HK-2 (cell line): ENCODE measurements at regions not wholly inside any gene's neighbourhood (a gene's known extent, or its start where the extent isn't known, plus 50 kb on each side); places are given as distances from the start of the nearest gene placed in this dataset.
"Not testable (repeated sequence)": the region's sequence is repeated elsewhere in the genome, so short reads cannot be mapped to it uniquely, and the experiment has no call there.

Source experiments
- DNase-seq: peaks from one replicate; pipeline ENCODE4 v3.0.0-alpha.2; 2018; ENCODE audit not compliant: unreplicated experiment

DNA sequence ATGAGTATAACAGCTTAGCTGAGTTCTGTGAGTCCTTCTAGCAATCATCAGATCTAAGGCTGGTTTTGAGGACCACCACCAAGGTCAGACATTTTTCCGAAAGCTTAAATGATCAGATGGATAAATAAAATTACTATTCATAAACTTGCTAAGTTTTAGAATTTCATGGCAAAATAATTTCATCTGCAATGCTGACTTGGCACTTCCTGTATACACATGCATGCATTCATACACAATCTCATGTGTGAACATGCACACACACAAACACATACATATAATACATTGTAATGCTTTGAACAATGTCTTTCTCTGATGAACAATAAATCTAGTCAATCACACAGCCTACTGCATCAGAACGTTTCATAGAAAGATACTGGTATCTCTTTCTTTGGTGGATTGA, 1068.3 kb downstream of the HACE1 start:
- DNase-seq = no peak

GRCh38 chr6:103784117-103784516, 1075.6 kb downstream of the HACE1 start:
- DNase-seq = no peak

GRCh38 chr6:103783329-103783728, 1076.4 kb downstream of the HACE1 start:
- DNase-seq = no peak

GRCh38 chr6:103769431-103769830, 1090.3 kb downstream of the HACE1 start:
- DNase-seq = no peak

GRCh38 chr6:103750603-103751002, 1109.1 kb downstream of the HACE1 start:
- DNase-seq = no peak

- no peak for DNase-seq
Measured at GRCh38 chr6:103734016-103734415, 1125.7 kb downstream of the HACE1 start.

DNA sequence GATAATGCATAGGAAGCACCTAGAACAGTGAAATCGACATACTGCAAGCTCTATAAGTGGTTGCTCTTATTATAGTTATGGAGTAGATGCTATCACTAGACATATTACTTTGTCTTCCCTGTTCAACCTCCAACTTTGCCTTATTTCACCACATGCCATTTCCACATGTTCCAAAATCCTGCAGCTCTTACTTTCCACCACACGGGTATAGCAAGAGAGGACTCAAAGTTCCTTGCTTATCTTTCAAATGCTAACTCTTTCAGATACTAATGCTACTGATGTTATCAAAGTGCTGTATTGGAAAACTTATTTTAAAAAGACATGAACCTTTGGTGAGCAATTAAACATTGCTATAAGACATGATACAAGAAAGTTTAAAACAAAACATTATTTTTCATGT, 1130.1 kb downstream of the HACE1 start:
- no peak for DNase-seq

GRCh38 chr6:103723438-103724322, 1136.0 kb downstream of the HACE1 start:
- DNase-seq = no peak

- DNase-seq = no peak
Measured at GRCh38 chr6:103722683-103723082, 1137.0 kb downstream of the HACE1 start.

DNA sequence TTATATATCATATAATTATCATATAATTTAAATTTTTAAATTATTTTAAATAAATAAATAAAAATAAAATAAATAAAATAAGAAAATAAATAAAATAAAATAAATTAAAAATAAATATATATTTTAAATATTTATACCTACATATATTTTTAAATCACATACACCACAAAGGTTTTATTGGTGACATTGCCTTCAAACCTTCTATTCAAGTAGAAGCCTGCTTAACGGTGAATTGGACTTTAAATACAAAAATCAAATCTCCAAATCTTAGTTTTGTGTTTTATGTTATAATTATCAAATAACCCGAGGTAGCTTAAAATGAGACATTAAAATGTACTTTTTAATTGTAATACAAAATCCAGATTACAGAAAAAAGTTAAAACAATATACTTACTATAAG, 1137.8 kb downstream of the HACE1 start:
- DNase-seq = no peak

DNA sequence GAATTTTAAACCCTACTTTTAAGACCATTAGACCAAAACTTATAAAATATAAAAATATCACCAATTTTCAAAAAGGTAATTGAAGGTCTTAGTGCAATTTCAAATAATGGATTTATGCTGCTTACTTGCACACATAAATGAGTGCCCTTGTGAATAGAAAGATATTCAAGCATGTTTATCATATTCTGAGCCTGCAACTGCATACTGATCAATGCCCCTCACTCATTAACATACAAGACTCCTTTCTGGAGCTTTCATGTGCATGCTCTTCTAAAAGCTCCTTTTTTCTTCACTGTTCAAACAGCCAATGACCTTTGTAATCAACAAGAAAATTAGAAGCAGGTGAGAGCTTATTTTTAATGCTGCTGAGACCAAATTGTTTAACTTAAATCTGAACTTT, 1139.3 kb downstream of the HACE1 start:
- DNase-seq = no peak

DNA sequence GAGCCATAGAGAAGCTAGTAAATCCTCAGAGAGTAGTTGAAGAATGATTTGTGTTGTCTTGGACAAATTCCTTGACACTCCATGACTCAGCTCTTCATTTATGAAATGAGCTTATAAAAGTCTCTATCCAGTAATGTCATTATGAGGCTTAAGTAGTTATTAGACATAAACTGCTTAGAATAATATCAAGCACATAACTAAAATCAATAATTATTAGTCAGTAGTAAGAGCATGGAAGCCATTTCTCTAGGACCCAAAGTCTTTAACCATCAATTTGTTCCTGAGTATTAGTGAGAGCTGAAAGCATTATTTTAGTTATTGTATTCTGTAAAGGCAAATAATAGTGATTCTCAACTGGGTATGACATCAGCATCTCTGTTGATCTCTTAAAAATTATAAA, 1140.2 kb downstream of the HACE1 start:
- no peak for DNase-seq

GRCh38 chr6:103715269-103715668, 1144.5 kb downstream of the HACE1 start:
- no peak for DNase-seq

DNA sequence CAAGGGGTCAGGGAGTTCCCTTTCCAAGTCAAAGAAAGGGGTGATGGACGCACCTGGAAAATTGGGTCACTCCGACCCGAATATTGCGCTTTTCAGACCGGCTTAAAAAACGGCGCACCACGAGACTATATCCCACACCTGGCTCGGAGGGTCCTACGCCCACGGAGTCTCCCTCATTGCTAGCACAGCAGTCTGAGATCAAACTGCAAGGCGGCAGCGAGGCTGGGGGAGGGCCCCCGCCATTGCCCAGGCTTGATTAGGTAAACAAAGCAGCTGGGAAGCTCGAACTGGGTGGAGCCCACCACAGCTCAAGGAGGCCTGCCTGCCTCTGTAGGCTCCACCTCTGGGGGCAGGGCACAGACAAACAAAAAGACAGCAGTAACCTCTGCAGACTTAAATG, 1150.5 kb downstream of the HACE1 start:
- not testable (repeated sequence) for DNase-seq

DNA sequence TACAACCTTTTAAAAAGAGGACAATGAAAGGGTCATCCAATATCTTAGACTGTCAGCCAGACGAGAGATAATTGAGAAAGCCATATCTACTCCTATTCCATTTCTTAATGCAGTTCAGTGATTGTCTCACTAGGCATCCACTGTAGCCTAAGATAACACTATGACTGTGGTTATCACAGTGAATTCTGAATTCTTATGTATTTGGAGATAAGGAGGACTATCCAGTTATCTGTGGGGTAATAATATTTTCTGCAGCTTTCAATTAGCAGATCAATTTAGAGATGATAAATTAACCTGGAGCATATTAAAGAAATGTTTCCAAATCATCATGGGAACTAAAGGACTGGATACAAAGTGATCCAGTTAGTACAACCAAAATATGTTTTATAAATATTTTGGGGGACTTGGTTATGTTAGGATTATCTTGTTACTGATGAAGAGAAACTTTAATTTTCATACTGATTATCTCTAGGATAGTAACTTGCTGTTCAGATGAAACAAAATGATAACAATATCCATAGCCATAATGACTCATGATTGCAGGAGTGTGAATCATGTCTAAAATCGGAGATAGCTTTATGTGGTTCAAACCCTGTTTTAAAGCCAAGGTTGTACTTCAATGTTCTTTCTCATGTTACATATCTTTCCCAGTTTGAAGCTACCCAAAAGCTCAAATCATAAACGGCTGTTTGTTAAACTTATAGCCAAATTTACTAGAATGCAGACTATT, 1152.0 kb downstream of the HACE1 start:
- no peak for DNase-seq

GRCh38 chr6:103699769-103700168, 1160.0 kb downstream of the HACE1 start:
- DNase-seq = no peak

DNA sequence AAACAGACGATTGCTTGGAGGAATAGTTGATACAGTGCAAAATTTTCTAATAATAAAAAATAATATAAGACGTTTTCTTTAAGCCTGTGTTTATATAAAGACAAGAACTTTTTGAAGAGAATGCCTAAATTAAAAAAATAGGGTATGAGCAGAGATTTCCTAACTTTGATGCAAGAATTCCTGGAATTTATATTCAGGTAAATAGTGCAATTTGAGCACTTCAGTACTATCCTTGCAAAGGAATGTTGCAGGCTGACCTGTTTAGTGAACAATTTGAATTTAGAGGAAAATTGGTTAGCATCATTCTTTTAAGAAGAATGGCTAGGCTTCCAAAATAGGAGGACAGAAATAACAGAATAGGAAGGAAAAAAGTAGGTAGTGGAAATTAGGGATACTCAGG, 1172.3 kb downstream of the HACE1 start:
- no peak for DNase-seq

DNA sequence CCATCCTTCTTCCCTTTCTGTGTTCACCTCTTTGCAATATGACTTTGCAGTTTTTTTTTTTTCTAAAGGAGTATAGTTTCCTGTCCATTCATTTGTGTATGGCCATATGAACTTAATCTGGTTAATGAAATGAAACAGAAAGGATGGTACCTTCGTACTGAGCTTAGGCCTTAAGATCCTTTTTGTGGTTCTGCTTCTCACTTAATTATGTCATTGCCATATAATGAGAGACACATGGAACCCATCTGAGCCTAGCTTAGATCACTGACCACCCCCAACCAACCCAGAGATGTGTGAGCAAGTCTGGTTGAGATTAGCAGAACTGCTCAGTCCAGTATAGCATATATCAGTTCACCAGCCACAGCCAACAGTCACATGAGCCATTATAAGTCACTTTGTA, 1179.6 kb downstream of the HACE1 start:
- DNase-seq = no peak

GRCh38 chr6:103677290-103677689, 1182.4 kb downstream of the HACE1 start:
- no peak for DNase-seq

- DNase-seq = no peak
Measured at GRCh38 chr6:103675807-103676406, 1183.8 kb downstream of the HACE1 start.

DNA sequence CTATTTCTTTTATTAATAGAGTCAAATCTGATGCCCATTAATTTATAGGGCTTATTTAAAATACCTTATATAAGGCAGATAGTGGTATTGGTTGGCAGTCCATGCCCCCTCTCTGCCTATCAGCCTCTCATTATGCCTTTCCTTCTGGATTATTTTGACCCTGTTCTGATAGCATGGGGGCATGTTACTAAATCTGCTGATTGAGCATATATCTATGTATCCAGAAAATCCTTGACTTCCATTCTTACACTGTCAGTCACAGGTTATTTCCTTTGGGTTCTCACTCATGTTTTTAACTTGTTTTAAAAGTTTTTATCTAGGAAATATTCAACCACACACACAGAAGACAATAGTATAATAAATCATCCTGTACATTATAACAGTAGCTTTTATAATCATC, 1184.9 kb downstream of the HACE1 start:
- DNase-seq = no peak

DNA sequence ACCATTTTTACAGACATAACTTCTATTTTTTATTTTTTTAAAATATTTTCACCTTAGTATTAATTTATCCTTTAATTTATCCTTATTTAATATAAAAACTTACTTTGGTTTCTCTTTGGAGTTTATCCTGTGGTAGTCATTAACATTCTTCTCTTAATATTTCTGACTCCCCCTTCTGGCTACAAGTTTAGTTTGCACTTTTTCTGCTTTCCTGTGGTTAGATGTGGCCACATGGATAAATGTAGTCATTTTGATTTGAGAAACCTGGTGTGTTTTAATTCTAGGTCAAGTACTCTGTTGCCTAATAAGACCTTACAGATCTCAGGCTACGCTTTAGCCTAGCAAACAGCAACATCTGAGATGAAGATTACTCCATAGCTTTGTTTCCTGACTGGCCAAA, 1187.5 kb downstream of the HACE1 start:
- no peak for DNase-seq

DNA sequence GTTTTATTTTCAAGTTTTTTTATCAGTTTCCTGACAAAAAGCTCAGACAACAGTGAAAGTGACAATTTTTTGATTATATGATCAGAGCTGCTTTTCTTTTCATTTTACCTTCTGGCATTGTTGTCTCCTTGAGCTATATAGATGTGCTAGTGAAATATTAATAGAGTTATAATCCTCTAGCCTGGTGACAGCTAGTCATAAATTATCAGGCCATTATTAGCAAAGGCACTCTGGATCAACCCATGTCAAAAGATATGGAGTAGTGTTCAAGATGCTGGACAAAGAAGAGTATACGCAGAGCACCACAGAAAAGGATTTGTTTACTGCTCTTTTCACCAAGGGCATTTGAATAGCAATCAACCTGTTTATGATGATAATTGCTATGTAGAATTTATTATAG, 1230.1 kb downstream of the HACE1 start:
- DNase-seq = no peak
